ENCODE measurements at regions not wholly inside any gene's neighbourhood (a gene's known extent, or its start where the extent isn't known, plus 50 kb on each side); places are given as distances from the start of the nearest gene placed in this dataset.
"Not testable (repeated sequence)": the region's sequence is repeated elsewhere in the genome, so short reads cannot be mapped to it uniquely, and the experiment has no call there.

GRCh38 chr7:25048444-25048834 is 68.5 kb upstream of the OSBPL3 start:
- Histone ChIP-seq H3K27me3 (no peaks in the 10 kb centered on the region), H3K27ac (no peak overlapping the region), H3K4me1 (no peaks in the 10 kb centered on the region), H3K4me3 (no peak overlapping the region), H3K9me3 (no peaks in the 10 kb centered on the region), H3K36me3 (no peaks in the 10 kb centered on the region)
- no peak for DNase-seq
- intact Hi-C loops (cut with DNase I; ENCODE audit: low total_unique reads) (no loop called here), in situ Hi-C loops (cut with MboI; ENCODE audit: low pct_ligation_motif_present in 1 of 4, low pct_unique_long_range_greater_than_20kb in 1 of 4, low sequenced_read_pairs in 3 of 4) (no loop called here)
- no peak for TF ChIP-seq POLR2A (IDR thresholded peaks at IDR 0.05)
- no peak for TF ChIP-seq CTCF (IDR thresholded peaks at IDR 0.05)
- no peak for TF ChIP-seq POLR2AphosphoS5 (IDR thresholded peaks at IDR 0.05)
- no peak for TF ChIP-seq EP300 (IDR thresholded peaks at IDR 0.05; ENCODE audit: low read depth)
- 92 to 100% methylated on average over 1 of the region's 1 CpG for WGBS, 2 donors (ENCODE audit: low coverage in 1 of 2)

- H3K4me1 ChIP-seq; in situ Hi-C loops (cut with MboI; ENCODE audit: low pct_ligation_motif_present in 1 of 4, low pct_unique_long_range_greater_than_20kb in 1 of 4, low sequenced_read_pairs in 3 of 4); H3K27ac ChIP-seq; intact Hi-C loops (cut with DNase I; ENCODE audit: low total_unique reads); H3K36me3 ChIP-seq; H3K27me3 ChIP-seq; H3K4me3 ChIP-seq; DNase-seq; H3K9me3 ChIP-seq: not testable (repeated sequence)
- 86 to 100% methylated on average over 1 to 9 of the region's 27 CpGs for WGBS, 2 donors (ENCODE audit: low coverage in 1 of 2)
Measured at GRCh38 chr7:25047571-25048443, 67.8 kb upstream of the OSBPL3 start.

- no peak for DNase-seq
- TF ChIP-seq POLR2AphosphoS5 (IDR thresholded peaks at IDR 0.05), result no peak
- no peak for TF ChIP-seq CTCF (IDR thresholded peaks at IDR 0.05)
- TF ChIP-seq EP300 (IDR thresholded peaks at IDR 0.05; ENCODE audit: low read depth), result no peak
- no peak for TF ChIP-seq POLR2A (IDR thresholded peaks at IDR 0.05)
- Histone ChIP-seq H3K4me3 (no peak overlapping the region), H3K27me3 (no peaks in the 10 kb centered on the region), H3K9me3 (no peaks in the 10 kb centered on the region), H3K36me3 (no peaks in the 10 kb centered on the region), H3K4me1 (no peaks in the 10 kb centered on the region), H3K27ac (no peak overlapping the region)
- 56% methylated on average over 1 of the region's 1 CpG; no CpG with 5 or more reads in 1 of the 2 donors for WGBS, 2 donors (ENCODE audit: low coverage in 1 of 2)
- intact Hi-C loops (cut with DNase I; ENCODE audit: low total_unique reads) (no loop called here), in situ Hi-C loops (cut with MboI; ENCODE audit: low pct_ligation_motif_present in 1 of 4, low pct_unique_long_range_greater_than_20kb in 1 of 4, low sequenced_read_pairs in 3 of 4) (no loop called here)
Measured at GRCh38 chr7:25037325-25037724, 57.3 kb upstream of the OSBPL3 start.

- no peak for TF ChIP-seq POLR2AphosphoS5 (IDR thresholded peaks at IDR 0.05)
- TF ChIP-seq EP300 (IDR thresholded peaks at IDR 0.05; ENCODE audit: low read depth), result no peak
- TF ChIP-seq CTCF (IDR thresholded peaks at IDR 0.05), result no peak
- no peak for TF ChIP-seq POLR2A (IDR thresholded peaks at IDR 0.05)
- WGBS, 2 donors (ENCODE audit: low coverage in 1 of 2), result 90 to 91% methylated on average over 4 of the region's 4 CpGs
- intact Hi-C loops (cut with DNase I; ENCODE audit: low total_unique reads), result no loop called here
- Histone ChIP-seq H3K27me3 (no peaks in the 10 kb centered on the region), H3K9me3 (no peaks in the 10 kb centered on the region), H3K27ac (no peak overlapping the region), H3K4me1 (no peaks in the 10 kb centered on the region), H3K36me3 (no peaks in the 10 kb centered on the region), H3K4me3 (no peak overlapping the region)
- DNase-seq, result no peak
- in situ Hi-C loops (cut with MboI; ENCODE audit: low pct_ligation_motif_present in 1 of 4, low pct_unique_long_range_greater_than_20kb in 1 of 4, low sequenced_read_pairs in 3 of 4), result no loop called here
Measured at GRCh38 chr7:25035274-25035673, 55.3 kb upstream of the OSBPL3 start.

GRCh38 chr7:25034136-25034535 is 54.2 kb upstream of the OSBPL3 start:
- WGBS, 2 donors (ENCODE audit: low coverage in 1 of 2), result 92 to 95% methylated on average over 2 of the region's 2 CpGs
- Histone ChIP-seq H3K27ac (no peak overlapping the region), H3K27me3 (no peaks in the 10 kb centered on the region), H3K9me3 (no peaks in the 10 kb centered on the region), H3K4me3 (no peak overlapping the region), H3K36me3 (no peaks in the 10 kb centered on the region), H3K4me1 (no peaks in the 10 kb centered on the region)
- intact Hi-C loops (cut with DNase I; ENCODE audit: low total_unique reads) (no loop called here), in situ Hi-C loops (cut with MboI; ENCODE audit: low pct_ligation_motif_present in 1 of 4, low pct_unique_long_range_greater_than_20kb in 1 of 4, low sequenced_read_pairs in 3 of 4) (no loop called here)
- DNase-seq, result no peak
- TF ChIP-seq EP300 (IDR thresholded peaks at IDR 0.05; ENCODE audit: low read depth) (no peak), CTCF (IDR thresholded peaks at IDR 0.05) (no peak), POLR2AphosphoS5 (IDR thresholded peaks at IDR 0.05) (no peak), POLR2A (IDR thresholded peaks at IDR 0.05) (no peak)

Measured in transverse colon (tissue), 4 donors.